ENCODE measurements at regions not wholly inside any gene's neighbourhood (a gene's known extent, or its start where the extent isn't known, plus 50 kb on each side); places are given as distances from the start of the nearest gene placed in this dataset.
"Not testable (repeated sequence)": the region's sequence is repeated elsewhere in the genome, so short reads cannot be mapped to it uniquely, and the experiment has no call there.

DNA sequence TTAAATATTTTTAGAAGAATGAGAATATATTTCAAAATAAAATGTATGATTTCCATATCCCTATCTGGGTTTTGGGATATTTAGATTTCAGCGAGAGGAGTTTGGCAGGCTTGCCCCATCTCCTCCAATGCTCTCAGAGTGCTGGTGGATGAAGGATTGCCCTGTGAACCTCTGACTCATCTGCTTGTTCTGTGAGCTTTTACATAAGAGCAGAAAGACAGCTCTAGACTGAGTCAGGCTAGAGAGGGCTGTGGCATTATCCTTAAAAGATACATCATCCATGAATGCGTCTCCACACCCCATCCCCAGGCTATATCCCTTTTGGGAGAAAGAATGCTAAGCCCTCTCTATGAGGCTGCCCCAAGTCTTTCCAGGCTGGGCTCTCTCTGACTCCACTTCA lies 190.6 kb downstream of the TUBA3C start:
- DNase-seq, result no peak

DNA sequence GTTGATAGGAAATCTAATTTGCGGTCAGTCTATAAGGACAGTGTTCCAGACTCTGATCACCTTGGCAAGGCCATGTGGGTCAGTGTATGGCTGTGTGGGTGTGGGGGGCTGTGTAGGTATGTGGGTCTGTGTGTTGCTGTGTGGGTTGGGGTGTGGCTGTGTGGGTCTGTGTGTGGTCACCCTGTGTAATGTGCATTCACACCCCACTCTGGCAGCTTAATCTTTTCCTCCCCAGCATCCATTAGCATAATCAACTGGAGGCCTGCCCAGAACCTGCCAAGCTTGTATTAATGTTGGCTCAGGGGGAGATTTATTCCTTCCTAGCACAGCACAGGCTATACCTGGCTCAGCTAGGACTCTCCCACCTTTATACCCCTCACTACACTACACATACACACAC lies 203.2 kb downstream of the TUBA3C start:
- DNase-seq, result no peak

DNA sequence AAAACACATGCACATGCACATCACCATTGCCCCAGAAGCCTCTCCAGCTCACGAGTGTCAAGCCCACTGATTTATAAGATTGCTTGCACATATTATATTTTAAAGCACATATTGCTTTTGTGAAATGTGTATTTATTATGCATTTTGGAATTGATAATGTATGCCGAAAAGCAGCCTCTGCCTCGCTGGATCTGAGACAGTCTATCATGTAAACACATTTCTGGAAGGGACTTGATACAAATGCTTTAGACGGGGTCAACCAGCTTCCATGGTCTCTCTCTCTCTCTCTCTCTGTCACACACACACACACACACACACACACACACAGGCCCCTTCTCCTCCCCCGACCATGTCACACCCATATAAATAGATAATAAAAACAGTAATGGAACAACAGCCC lies 203.8 kb downstream of the TUBA3C start:
- no peak for DNase-seq

DNA sequence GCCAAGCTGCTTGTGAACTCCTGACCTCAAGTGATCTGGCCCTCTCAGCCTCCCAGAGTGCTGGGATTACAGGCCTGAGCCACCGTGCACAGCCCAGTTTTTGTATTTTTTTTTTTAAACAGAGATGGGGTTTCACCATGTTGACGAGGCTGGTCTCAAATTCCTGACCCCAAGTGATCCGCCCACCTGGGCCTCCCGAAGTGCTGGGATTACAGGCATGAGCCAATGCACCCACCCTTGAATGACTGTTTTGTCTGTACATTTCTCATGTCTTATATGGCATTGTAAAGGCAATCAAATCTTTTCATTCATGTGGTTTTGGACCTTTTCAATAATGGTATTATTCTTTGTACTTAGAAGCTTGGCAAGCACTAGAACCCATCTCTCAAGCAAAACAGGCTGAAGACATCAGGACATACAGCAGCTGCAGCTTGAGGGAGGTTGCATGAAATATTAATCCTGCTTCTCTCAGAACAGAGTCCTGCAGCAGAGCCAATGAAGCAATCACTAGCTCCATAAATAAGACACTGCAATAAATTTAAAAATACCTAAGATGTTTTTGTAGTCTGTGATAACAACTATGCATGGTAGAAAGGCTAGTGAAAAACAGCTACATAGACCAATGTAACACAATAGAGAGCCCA lies 209.9 kb downstream of the TUBA3C start:
- DNase-seq, result no peak

DNA sequence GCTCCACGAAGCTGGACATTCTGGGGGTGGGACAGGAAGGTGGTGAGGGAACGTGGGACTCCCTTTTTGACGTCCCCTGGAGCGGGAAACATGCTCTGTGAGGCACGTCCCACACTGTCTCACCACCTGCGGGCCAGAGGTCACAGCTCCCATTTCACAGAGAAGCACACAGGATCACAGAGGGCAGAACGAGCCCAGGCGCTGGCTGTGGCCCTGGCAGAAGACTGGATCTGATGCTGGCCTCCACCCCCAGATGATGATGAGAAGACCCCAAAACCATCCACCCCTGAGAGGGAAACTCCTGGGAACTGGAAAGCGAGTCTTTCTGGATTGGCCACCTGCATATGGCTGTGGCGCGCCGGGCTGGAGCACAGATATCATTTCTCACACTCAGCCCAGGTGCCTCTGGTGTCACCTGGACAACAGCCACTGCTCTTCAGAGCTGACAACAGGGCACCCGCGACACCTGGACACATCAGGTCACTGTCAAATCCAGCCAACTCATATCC lies 216.2 kb downstream of the TUBA3C start:
- DNase-seq, result no peak

DNA sequence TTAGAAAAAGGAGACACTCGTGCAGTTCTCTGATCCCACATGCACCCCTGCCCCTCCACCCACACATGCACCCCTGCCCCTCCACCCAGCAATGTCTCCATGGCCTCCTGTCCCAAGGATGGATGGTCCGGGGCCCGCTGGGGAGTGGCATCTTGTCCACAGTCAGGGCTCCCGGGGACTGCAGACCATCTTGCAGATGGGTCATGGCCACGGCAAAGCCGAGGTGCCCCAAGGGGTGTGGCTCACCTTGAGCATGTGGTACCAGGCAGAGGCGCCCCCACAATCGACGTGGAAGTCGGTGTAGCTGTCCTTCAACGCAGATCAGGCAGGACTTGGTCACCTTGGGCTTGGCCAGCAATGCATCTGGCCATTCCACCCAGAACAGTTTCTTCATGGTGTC lies 216.7 kb downstream of the TUBA3C start:
- no peak for DNase-seq

DNA sequence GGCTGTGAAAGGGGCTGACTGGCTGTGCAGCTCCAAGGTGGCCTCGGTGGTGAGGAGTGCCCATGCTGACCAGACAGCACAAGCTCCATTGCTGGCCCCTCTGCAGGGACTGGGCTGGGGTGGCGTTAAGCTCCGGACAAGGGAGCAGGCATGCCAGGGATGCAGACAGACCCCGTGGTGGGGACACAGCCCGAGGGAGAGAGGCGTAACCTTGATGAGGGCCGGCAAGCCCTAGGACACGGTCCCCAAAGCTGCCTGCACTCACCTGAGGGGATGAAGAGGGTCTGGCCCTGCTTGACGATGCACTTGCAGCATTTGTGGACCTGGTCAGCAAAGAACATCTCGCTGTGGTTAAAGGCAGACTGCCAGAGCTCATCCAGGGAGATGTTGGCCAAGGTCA lies 217.9 kb downstream of the TUBA3C start:
- not testable (repeated sequence) for DNase-seq

DNA sequence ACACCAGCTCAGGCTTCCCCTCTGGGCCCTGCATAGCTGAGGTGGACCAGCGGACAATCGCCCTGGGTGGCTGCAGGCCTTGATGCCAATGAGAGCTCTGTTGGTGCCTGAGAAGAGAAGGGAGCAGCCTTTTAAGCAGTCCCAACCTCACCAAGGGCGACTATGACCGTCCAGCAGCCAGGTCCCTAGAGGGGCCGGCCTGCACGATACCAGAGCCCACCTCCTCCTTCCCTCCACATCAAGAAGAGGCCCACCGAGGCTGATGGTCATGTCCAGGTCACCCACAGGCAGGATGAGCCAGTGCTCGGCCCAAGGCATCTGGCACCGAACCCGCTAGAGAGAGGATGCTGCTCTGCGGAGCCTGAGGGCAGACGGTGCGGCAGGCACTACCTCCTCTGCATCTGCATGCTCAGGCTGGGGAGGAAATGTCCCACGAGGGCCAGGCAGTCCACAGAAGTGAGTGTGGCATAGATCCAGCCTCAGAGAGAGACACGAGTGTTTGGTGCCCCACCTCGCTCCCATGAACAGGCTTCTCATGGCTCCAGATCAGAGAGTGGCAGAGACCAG lies 219.4 kb downstream of the TUBA3C start:
- no peak for DNase-seq

DNA sequence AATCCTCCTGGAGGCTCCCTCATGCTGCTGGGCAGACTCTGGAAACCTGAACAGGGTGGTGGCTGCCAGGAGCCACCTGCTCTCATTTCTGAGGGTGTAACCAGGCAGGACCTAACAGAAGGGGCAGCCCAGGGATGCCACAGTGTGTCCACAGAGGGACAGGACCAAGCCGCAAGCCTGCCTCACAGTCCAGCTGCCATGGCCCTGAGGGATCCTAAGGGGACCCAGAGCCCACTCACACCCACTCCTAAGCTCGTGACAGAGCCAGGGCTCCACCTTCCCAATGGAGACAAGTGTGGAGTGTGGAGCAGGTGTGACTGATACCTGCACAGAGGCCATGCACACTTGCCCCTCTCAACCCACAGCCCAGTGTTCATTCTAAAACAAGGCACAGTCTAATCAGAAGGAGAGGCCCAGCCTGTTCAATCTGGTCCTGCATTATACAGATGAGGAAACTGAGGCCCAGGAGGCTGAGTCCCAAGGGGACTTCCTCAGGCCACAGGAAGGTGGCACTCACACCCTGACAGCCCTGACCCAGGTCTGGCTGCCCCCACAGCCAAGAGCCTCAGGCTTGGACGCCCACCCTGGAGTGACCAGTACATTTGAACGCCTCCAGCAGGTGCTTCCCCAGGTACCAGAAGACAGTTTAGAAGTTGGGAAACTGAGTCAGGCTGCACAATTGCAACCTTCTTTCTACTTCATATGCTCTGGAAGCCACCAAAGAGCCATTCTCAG lies 220.1 kb downstream of the TUBA3C start:
- no peak for DNase-seq

DNA sequence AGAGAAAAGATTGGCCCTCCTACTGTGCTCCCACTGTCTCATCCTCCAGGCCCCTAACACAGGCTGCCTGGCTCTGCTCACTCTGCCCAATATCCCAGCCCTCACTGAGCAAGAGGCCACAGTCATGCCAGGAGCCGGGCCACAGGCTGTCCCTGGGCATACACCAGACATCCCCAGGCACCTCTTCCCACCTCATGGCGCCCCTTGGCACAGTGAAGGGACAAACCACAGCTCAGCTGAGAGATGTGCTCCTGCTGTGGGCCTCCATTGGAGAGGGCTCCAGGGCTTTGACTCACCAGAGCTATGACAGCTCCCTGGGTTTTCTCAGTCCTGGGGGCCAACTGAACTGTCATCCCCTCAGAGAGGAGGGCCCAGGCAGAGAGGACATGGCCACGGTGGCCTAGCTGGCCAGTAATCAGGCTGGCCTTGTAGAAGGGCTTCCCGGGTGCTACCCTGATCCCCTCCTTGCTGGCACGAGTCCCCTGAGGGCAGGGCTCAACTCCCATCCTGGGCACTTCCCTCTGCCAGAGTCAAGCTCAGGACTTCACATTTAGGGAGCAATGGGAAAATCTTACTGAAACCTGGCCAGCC lies 220.9 kb downstream of the TUBA3C start:
- DNase-seq, result no peak

DNA sequence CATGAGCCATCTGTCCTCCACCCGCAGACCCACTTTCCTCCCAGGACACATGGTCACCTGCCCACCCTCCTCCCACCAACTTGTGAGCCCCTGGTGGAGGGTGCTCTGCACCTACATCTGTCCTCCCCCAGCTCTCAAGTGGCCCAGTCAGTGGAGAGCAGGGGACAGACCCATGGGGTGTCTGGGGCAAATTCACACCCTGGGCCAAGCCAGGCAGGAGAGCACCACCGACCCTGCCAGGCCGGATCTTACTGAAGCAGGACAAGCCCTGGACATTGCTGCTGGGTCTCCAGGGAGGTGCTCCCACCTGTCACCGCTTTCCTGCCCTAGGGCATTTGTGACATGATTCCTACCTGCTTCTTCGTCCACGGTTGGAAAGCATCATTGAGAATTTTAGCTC lies 221.6 kb downstream of the TUBA3C start:
- no peak for DNase-seq

DNA sequence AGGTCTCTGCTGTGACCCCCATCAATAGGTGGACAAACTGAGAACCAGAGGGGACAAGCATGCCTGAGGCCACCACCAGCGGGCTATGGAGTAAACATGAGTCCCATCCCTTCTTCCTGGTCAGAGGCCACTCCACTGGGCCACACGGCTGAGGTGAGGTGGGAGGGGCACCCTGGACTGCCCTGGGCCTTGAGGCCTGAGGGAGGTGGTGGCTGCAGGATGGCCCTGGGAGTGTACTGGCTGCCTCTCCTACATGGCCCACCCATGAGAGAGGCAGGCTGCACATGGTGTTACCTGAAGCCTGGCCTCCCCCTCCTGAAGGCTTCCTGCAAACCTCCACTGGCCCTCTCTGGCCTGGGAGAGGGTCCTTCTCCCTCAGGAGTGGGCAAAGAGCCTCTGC lies 222.4 kb downstream of the TUBA3C start:
- no peak for DNase-seq

DNA sequence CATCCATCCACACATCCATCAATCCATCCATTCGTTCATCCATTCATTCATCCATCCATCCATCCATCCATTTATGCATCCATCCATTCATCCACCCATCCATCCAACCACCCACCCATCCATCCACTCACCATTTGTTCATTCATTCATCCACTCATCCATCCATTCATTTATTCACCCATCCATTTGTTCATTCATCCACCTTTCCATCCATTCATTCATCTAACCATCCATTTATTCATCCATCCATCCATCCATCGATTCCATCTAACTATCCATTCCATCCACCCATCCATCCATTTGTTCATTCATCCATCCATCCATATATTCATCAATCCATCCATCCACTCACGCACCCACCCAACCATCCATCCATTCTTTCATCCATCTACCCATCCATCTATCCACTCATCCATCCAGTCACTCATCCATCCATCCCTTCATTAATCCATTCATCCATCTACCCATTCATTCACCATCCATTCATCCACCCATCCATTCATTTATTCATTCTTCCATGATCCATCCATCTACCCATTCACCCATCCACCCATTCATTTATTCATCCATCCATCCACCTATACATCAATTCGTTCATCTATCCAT lies 225.0 kb downstream of the TUBA3C start:
- no peak for DNase-seq

DNA sequence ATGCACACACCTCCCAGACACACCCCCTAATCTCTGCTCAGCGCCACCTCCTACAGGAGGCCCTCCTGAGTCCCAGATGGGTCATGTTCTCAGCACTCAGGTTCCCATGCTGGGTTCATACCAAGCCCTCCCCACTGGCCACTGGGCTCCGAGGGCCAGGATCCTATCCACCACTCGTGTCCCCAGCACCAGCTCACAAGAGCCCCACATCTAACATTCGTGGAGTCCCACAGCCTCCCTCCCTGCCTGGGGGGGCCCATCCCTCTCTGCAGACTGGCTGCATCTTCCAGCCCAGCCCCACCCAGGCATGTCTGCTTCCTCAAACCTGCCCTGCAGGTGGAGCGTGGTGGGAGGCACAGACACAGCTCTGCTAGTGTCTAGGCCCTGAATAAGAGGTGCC lies 227.4 kb downstream of the TUBA3C start:
- DNase-seq, result no peak

DNA sequence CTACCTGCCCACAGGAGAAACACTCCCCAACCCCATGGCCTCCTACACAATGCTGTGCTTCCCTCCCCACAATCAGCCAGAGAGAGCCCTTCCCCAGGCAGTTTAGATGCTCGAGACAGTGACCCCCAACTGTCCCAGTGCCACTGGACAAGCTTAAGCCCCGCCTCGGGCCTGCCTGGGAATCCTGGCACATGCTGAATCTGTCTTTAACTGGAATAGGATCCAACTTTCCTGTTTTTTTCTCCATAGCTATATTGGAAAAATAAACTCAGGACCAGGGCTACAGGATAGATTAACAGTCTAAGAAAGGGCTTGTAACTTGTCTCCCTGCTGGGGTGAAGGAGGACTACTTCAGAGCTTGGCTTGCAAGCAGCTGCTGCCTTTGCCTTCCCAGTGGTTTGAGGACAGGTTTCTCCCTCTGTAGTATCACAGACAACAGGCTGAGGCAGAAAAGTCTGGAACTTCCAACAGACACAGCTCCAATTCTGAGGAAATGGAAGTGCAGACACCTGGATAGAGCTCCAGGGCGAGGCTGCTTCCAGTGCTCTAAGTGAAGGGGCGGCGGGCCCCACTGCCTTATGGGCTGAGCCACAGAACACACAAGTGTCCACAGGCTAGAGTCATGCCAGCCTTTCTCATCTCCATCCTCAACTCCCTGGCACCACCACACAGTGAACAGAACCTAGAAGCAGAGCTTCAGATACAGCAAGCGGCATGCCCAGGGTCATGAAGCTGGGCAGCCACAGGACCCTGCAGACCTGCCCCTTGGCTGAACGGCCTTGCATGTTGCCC lies 228.3 kb downstream of the TUBA3C start:
- DNase-seq, result no peak

DNA sequence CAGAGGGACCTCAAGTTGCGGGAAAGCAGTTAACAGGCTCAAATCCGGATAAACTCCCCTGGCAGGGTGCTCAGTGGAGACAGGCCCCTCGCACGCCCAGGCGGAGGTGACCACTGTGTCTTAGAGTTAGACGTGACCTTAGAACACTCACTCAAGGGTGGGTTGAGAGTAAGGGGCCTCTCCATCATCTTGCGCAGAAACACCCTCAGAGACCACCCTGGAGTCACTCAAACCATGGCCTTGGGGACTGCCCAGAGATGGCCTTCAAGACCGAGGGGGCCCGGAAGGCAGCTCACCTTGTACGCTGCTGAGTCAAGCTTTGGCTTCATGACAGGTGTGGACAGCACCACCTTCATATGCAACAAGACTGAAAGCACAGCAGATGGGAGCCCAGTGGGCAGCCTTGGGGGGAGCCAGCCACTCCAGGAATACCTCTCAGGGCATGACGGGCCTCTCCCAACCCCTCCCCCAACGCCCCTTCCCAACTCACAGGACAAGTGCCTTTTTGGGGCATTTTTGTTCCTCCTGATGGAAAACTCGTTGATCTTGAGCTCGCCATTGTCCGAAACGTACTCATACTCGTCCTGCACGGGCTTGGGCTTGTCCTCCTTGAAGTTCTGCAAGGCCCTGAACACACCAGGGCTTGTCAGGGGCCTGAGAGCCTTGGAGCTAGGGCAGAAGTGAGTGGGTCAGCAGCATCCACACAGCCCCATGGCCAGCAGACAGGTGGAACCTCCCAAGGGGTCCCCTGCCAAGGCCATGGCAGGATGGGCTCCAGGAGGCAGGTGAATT lies 229.2 kb downstream of the TUBA3C start:
- no peak for DNase-seq

DNA sequence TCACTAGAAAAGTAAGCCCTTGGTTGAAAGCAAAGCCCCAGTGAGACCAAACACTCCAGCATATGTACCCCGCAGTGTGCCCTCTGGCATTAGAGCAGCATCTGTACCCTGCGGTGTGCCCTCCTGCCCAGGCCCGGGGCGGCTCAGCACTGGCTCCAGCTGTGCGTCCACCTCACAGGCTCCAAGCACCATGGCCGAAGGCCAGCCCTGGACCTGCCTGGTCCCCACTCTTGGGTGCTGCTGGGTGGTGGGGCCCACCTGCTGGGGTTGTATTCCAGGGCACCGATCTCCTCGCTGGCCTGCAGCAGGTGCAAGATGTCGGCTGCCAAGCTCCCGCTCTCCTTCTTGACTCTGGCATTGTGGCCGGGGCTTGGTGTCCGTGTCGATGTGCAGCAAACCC lies 230.2 kb downstream of the TUBA3C start:
- DNase-seq, result no peak

DNA sequence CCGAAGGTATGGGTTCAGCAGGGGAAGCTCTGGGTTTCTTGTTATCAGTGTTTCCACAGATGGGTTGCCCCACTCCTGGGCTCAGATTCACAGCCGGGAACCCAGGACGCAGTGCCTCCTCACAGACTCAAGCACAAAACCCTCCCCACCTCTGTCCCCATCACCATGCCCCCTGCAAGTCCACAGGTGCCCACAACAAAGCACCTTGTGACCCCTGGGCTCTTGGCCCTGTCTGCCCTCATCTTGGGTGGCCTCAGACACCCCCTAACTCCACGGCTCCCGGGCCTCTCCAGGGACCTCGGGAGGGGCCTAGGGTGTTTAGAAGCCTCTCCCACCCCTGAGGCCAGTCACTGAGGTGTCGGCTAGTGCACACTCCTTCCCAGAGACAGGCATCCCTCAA lies 231.7 kb downstream of the TUBA3C start:
- no peak for DNase-seq

DNA sequence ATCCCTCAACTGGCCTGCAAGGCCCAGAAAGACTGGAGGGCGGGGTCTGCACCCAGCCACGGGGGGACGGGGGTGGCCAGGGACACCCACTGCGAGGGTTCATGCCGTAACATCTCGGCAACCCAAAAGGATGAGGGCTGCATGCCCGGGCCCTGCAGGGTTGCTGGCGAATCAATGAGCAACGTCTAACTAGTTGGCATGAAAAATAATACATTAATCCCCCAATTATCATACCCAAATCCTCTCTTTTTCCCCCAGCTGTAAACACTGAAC lies 232.2 kb downstream of the TUBA3C start:
- no peak for DNase-seq

DNA sequence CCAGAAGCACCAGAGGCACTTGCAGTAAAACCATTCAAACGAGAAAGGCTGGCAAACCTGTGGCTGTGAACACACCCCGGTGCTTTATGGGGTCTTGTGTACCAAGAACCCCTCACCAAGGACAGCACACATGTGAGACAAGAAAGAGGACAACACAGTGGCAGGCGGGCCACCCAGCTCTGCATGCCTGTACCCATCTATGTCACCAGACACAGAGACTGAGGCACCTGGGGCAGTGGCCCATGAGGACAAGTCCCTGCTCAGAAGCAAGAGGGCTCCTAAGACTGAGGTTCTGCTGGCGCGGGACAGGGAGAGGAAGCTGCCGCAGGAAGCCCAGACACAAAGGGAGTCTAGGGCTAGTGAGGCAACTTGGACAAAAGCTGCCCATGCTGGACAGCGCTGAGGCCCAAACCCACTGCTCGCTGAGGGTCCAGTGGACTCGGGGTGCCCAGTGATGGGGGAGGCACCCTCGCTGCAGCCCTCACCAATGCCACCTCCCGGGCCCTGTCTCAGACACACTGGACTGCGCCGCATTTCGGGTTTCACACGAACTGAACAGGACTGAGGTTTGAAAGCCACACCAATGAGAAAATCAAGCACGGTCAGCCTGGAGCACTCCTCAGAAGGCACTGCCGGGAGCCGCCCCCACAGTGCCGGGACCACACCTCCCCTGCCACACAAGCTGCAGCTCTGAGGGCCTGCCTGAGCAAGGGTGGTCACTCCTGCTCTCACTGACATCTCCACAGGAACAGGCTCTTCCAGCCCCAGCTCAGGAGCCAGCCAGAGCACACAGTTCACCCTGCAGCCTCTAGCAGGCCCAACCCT lies 232.7 kb downstream of the TUBA3C start:
- DNase-seq, result no peak

DNA sequence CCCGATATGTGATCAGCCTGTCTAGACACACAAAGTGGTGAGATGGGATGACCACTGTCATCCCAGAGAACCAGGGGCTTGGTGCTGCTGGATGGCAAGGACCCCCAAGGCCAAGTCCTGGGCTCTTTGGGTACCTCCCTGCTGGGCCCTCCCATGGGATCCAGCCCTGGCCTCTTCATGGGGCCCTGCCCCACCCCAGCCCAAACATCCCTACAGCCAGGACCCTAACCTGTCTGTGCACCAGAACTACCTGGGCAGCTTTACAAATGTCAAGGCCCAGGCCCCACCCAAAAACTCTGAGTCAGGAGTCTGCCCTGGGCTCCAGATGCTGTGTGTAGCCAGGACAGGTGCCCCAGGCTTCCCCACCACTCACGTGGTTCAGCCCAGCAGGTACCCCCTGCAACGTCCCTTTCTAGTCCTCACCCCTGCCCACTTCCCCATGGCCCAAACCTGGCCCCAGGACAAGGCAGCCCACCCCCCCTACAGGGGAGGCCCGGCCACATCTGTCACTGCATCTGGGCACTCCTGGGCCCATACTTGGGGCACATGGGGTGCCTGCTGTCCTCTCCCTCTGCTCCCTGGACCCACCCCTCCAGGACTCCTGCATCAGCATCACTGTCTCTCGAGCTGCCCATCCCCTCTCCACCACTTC lies 233.5 kb downstream of the TUBA3C start:
- DNase-seq, result no peak
